IMR-90 (cell line): ENCODE measurements at regions not wholly inside any gene's neighbourhood (a gene's known extent, or its start where the extent isn't known, plus 50 kb on each side); places are given as distances from the start of the nearest gene placed in this dataset. TPM values are rescaled to one million over a fixed set of nuclear protein-coding genes. Genes with fewer than 3 reads are reported as not detected.

ENCODE experiments used
- microRNA-seq, 2 experiments: library from miRNA; stranded (forward) in 1 of 2; unstranded in 1 of 2; fragments of 10-50 nt in 1 of 2; fragments of <30 nt in 1 of 2; gene quantifications in 1 of 2; microRNA quantifications in 1 of 2; one replicate each; pipeline versions ENCODE3 to v1.1.0; 2013 to 2020; ENCODE audit not compliant: insufficient read depth in 1 of 2, insufficient read length in 1 of 2, unreplicated experiment in 1 of 2
- small RNA-seq, 5 experiments: library from RNA; depleted of rRNA; stranded (forward); fragments of <200 nt; gene quantifications; one replicate each; pipeline ENCODE3, GENCODE V24; 2012

Small RNA genes in the stretch of these regions (microRNA-seq; reads per million reads assigned to microRNA genes)
- gene AL355309.1 (ENCODE audit: insufficient read depth, insufficient read length) = not detected

Small RNA genes in the stretch of these regions (small RNA-seq; reads per million reads assigned to genes)
- 0 reads per million in 5 experiments for gene AL355309.1
